Endodermal cell (in vitro differentiated cells): ENCODE measurements at regions not wholly inside any gene's neighbourhood (a gene's known extent, or its start where the extent isn't known, plus 50 kb on each side); places are given as distances from the start of the nearest gene placed in this dataset.

Experiments
- DNase-seq: peaks from one replicate; pipeline ENCODE4 v3.0.0-alpha.2; 2017
- H3K27ac ChIP-seq: 2 replicates; pipeline ENCODE4 v1.5.1; 2013; ENCODE audit warnings: mild to moderate bottlenecking, low read depth, low read length, moderate library complexity
- H3K27me3 ChIP-seq: 2 replicates; pipeline ENCODE4 v1.6.1; 2013; ENCODE audit warnings: mild to moderate bottlenecking, low read length, moderate library complexity; ENCODE audit not compliant: insufficient read depth, control insufficient read depth, poor library complexity, severe bottlenecking
- H3K36me3 ChIP-seq: 2 replicates; pipeline ENCODE4 v1.7.0; 2013; ENCODE audit warnings: mild to moderate bottlenecking, low read length, moderate library complexity; ENCODE audit not compliant: control insufficient read depth, insufficient read depth
- H3K4me1 ChIP-seq: one replicate; pipeline ENCODE4 v1.7.0; 2013; ENCODE audit warnings: low read length; ENCODE audit not compliant: control insufficient read depth, insufficient read depth
- H3K4me3 ChIP-seq: 2 replicates; pipeline ENCODE4 v1.5.1; 2013; ENCODE audit warnings: mild to moderate bottlenecking, low read length, moderate library complexity
- H3K9ac ChIP-seq: 2 replicates; pipeline ENCODE4 v1.6.1; 2013; ENCODE audit warnings: mild to moderate bottlenecking, low read length, moderate library complexity; ENCODE audit not compliant: poor library complexity, severe bottlenecking; ENCODE audit errors: extremely low read depth
- H3K9me3 ChIP-seq: 2 replicates; pipeline ENCODE4 v1.6.1; 2013; ENCODE audit warnings: mild to moderate bottlenecking, low read length, moderate library complexity; ENCODE audit not compliant: control insufficient read depth
- H3K27ac Mint-ChIP-seq: 2 replicates; pipeline ENCODE4 v1.8.0; 2020; ENCODE audit warnings: mixed read lengths
- H3K27me3 Mint-ChIP-seq: 2 replicates; pipeline ENCODE4 v1.8.0; 2021; ENCODE audit warnings: mild to moderate bottlenecking, mixed read lengths; ENCODE audit not compliant: insufficient read depth
- H3K36me3 Mint-ChIP-seq: 2 replicates; pipeline ENCODE4 v1.8.0; 2020; ENCODE audit warnings: low read depth, mixed read lengths
- H3K4me1 Mint-ChIP-seq: 2 replicates; pipeline ENCODE4 v1.8.0; 2020; ENCODE audit warnings: mixed read lengths
- H3K4me3 Mint-ChIP-seq: 2 replicates; pipeline ENCODE4 v1.8.0; 2020; ENCODE audit warnings: mild to moderate bottlenecking, moderate library complexity, mixed read lengths
- H3K9me3 Mint-ChIP-seq: 2 replicates; pipeline ENCODE4 v1.8.0; 2020; ENCODE audit warnings: mild to moderate bottlenecking, mixed read lengths
- WGBS, 2 experiments: methylation state at CpG; one replicate each; pipeline versions ENCODE4 v1.1.5 to v1.1.7; 2013; ENCODE audit warnings: missing lambda C conversion rate in 2 of 2, mixed read lengths in 1 of 2; ENCODE audit not compliant: insufficient coverage in 1 of 2, insufficient read length in 1 of 2; 5-methylcytosine and 5-hydroxymethylcytosine counted together
- TF ChIP-seq, protein P1 (sequence below): fragments of 200-600 bp; sonication (generic); conservative IDR thresholded peaks from 2 replicates; pipeline ENCODE4 v1.5.0; 2021; ENCODE audit warnings: antibody characterized with exemption, mild to moderate bottlenecking

DNA sequence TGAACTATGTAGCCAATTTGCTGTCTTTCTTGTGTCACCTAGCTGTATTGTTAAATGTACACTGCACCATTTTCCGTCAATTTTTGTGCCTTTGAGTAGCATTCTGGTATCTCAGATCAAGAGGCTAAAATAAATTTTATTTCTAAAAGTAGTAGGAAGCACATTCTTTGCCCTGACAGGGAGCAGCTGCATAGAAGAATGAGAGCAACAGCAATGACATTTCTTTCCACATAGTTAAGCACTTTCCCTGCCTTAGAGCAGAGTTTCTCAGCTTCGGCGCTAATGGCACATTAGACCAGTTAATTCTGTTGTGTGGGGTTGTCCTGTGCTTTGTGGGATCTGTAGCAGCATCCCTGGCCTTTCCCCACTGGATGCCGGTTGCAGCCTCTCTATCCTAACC lies 173.9 kb downstream of the CHIC2 start:
- no peaks in the 10 kb centered on the region for H3K36me3 ChIP-seq
- no peak overlapping the region for H3K27ac ChIP-seq
- Mint-ChIP-seq H3K9me3 (no peaks in the 10 kb centered on the region), H3K4me1 (no peaks in the 10 kb centered on the region), H3K27ac (no peak overlapping the region), H3K27me3 (peaks cover 6% of the 10 kb centered on the region), H3K36me3 (no peaks in the 10 kb centered on the region), H3K4me3 (no peak overlapping the region)
- DNase-seq: no peak
- no peaks in the 10 kb centered on the region for H3K9me3 ChIP-seq
- no peaks in the 10 kb centered on the region for H3K4me1 ChIP-seq
- no peaks in the 10 kb centered on the region for H3K27me3 ChIP-seq
- TF ChIP-seq, protein P1, sequence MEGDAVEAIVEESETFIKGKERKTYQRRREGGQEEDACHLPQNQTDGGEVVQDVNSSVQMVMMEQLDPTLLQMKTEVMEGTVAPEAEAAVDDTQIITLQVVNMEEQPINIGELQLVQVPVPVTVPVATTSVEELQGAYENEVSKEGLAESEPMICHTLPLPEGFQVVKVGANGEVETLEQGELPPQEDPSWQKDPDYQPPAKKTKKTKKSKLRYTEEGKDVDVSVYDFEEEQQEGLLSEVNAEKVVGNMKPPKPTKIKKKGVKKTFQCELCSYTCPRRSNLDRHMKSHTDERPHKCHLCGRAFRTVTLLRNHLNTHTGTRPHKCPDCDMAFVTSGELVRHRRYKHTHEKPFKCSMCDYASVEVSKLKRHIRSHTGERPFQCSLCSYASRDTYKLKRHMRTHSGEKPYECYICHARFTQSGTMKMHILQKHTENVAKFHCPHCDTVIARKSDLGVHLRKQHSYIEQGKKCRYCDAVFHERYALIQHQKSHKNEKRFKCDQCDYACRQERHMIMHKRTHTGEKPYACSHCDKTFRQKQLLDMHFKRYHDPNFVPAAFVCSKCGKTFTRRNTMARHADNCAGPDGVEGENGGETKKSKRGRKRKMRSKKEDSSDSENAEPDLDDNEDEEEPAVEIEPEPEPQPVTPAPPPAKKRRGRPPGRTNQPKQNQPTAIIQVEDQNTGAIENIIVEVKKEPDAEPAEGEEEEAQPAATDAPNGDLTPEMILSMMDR: no peak
- H3K9ac ChIP-seq: no peak overlapping the region
- no peak overlapping the region for H3K4me3 ChIP-seq
- WGBS, 2 experiments: 92 to 100% methylated on average over 1 to 4 of the region's 4 CpGs

DNA sequence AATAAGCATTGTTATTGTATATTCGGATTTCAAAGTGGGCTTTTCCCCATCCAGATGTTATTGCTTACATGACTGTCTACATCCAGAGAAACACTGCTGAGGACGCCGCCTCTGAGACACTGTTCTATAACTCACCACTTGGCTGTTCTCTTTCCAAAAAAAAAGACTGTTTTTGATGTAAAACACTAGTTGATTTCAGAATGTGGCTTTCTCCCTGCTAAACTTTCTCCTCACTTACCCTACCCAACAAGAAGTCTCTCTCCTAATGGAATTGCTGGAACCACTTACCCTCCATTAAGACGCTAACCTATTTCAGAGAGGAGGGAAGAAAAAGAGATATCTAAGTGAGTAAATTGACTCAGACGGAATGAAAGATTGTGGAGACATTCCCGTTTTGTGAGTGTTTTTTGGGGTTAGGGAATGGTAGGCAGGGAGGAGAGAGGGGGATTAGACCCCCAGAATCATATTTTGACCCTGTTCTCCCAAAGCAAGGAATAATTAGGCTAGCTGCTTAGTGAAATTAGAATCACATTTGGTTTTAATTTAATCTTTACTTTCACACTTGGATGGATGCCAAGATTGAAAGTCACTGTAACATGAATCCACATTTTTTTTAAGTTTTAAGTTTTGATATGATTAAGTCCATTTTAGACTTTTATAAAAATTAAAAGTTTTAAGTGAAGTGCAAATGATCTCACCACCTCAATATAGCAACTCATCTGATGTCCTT lies 174.9 kb downstream of the CHIC2 start:
- Mint-ChIP-seq H3K27me3 (peaks cover 11% of the 10 kb centered on the region), H3K4me1 (no peaks in the 10 kb centered on the region), H3K36me3 (no peaks in the 10 kb centered on the region), H3K27ac (no peak overlapping the region), H3K4me3 (no peak overlapping the region), H3K9me3 (no peaks in the 10 kb centered on the region)
- Histone ChIP-seq H3K9me3 (no peaks in the 10 kb centered on the region), H3K4me1 (no peaks in the 10 kb centered on the region), H3K9ac (no peak overlapping the region), H3K36me3 (no peaks in the 10 kb centered on the region), H3K27ac (no peak overlapping the region), H3K27me3 (no peaks in the 10 kb centered on the region), H3K4me3 (no peak overlapping the region)
- TF ChIP-seq, protein P1: no peak
- DNase-seq: no peak
- 91 to 100% methylated on average over 3 to 6 of the region's 6 CpGs for WGBS, 2 experiments

DNA sequence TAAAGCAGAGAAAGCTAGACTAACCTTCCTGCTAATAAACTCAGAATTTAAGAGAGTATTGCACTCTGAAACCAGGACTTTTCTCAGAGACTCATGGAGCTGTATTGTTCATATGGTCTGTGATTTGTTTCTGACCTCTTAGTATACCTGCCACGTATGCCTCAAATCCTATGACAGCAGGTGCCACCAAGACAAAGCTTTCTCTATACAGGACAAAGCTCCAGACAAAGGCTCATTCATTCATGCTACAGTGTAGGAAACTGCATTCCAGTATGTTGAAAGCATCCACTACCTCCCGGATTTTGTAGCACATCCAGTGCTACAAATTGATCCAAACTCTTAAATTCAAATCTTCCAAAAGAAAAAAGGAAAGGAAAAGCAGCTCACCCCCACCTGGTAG lies 178.3 kb downstream of the CHIC2 start:
- H3K36me3 Mint-ChIP-seq: no peaks in the 10 kb centered on the region
- no peak overlapping the region for H3K27ac ChIP-seq
- no peaks in the 10 kb centered on the region for H3K27me3 ChIP-seq
- H3K27me3 Mint-ChIP-seq: peaks cover 15% of the 10 kb centered on the region
- H3K9ac ChIP-seq: no peak overlapping the region
- no peak for DNase-seq
- no peak overlapping the region for H3K27ac Mint-ChIP-seq
- no peak overlapping the region for H3K4me3 Mint-ChIP-seq
- H3K9me3 Mint-ChIP-seq: peaks cover 7% of the 10 kb centered on the region
- no peak overlapping the region for H3K4me3 ChIP-seq
- no peaks in the 10 kb centered on the region for H3K9me3 ChIP-seq
- no peaks in the 10 kb centered on the region for H3K4me1 Mint-ChIP-seq
- TF ChIP-seq, protein P1: no peak
- 83 to 90% methylated on average over 1 to 2 of the region's 2 CpGs for WGBS, 2 experiments
- H3K36me3 ChIP-seq: no peaks in the 10 kb centered on the region
- no peaks in the 10 kb centered on the region for H3K4me1 ChIP-seq
